Gastrocnemius medialis (tissue), 4 donors: ENCODE measurements at regions not wholly inside any gene's neighbourhood (a gene's known extent, or its start where the extent isn't known, plus 50 kb on each side); places are given as distances from the start of the nearest gene placed in this dataset.

Source experiments
- CTCF ChIP-seq, 5 experiments: fragments of 450-650 bp in 3 of 5; fragments of 200-600 bp in 2 of 5; sonication (generic) in 2 of 5; IDR thresholded peaks in 4 of 5; conservative IDR thresholded peaks in 1 of 5; 1 replicate in 4 of 5; 2 replicates in 1 of 5; pipeline ENCODE4 v1.5.1; 2016 to 2019; ENCODE audit warnings: antibody characterized with exemption in 5 of 5, mild to moderate bottlenecking in 3 of 5, moderate library complexity in 3 of 5
- POLR2A ChIP-seq, 2 donors: fragments of 450-650 bp; IDR thresholded peaks; one replicate each; pipeline ENCODE4 v1.6.1; 2017; ENCODE audit warnings: antibody characterized with exemption in 2 of 2, mild to moderate bottlenecking in 2 of 2, moderate library complexity in 2 of 2

GRCh38 chr20:6715401-6715941 lies 52.0 kb upstream of the BMP2 start:
- TF ChIP-seq CTCF (IDR thresholded peaks at IDR 0.05 in 4 of 5, conservative IDR thresholded peaks at IDR 0.05 in 1 of 5) (no peak), POLR2A (IDR thresholded peaks at IDR 0.05) (no peak)
